Prostate gland (tissue), 2 donors: ENCODE measurements at regions not wholly inside any gene's neighbourhood (a gene's known extent, or its start where the extent isn't known, plus 50 kb on each side); places are given as distances from the start of the nearest gene placed in this dataset.

Experiments used
- DNase-seq: peaks from one replicate; pipeline ENCODE4 v3.0.0-alpha.2; 2019; ENCODE audit warnings: low spot score
- H3K27ac ChIP-seq, 2 donors: fragments of 200-600 bp; sonication (generic); 2 replicates each; pipeline ENCODE4 v1.5.1; 2017 to 2019
- H3K27me3 ChIP-seq: fragments of 200-600 bp; sonication (generic); replicated peaks from 2 replicates; pipeline ENCODE4 v1.5.1; 2019; ENCODE audit not compliant: insufficient read depth
- H3K36me3 ChIP-seq, 2 donors: fragments of 200-600 bp; sonication (generic); 1 replicate in 1 of 2; 2 replicates in 1 of 2; pipeline versions ENCODE4 v1.5.1 to v1.8.1; 2017 to 2019
- H3K4me1 ChIP-seq: fragments of 200-600 bp; sonication (generic); replicated peaks from 2 replicates; pipeline ENCODE4 v1.5.1; 2019
- H3K4me3 ChIP-seq, 2 donors: fragments of 200-600 bp; sonication (generic); 2 replicates each; pipeline ENCODE4 v1.5.1; 2017 to 2019
- H3K9me3 ChIP-seq: fragments of 200-600 bp; sonication (generic); 2 replicates; pipeline ENCODE4 v1.5.1; 2017
- CTCF ChIP-seq, 4 experiments: fragments of 200-600 bp in 2 of 4; fragments of 450-650 bp in 2 of 4; sonication (generic) in 2 of 4; IDR thresholded peaks; 1 replicate in 3 of 4; 2 replicates in 1 of 4; pipeline ENCODE4 v1.5.1; 2016 to 2019; ENCODE audit warnings: antibody characterized with exemption in 4 of 4, mild to moderate bottlenecking in 2 of 4, moderate library complexity in 2 of 4
- POLR2A ChIP-seq: fragments of 450-650 bp; IDR thresholded peaks from one replicate; pipeline ENCODE4 v1.6.1; 2016; ENCODE audit warnings: antibody characterized with exemption, mild to moderate bottlenecking
- POLR2AphosphoS5 ChIP-seq: sonication (generic); formaldehyde crosslinking; IDR thresholded peaks from one replicate; pipeline ENCODE4 v1.6.1; 2017; ENCODE audit warnings: antibody characterized with exemption
- WGBS: methylation state at CpG from one replicate; pipeline ENCODE4 v1.1.5; 2018; 5-methylcytosine and 5-hydroxymethylcytosine counted together
- intact Hi-C: fragments of 100-400 bp; cut with DNase I; formaldehyde crosslinking; loops from one replicate; pipeline ENCODE4 v1.14.2; 2022

GRCh38 chr9:81394881-81395675 is 294.3 kb downstream of the TLE1 start:
- TF ChIP-seq POLR2AphosphoS5 (peak; percentile 3), POLR2A (no peak)
- DNase-seq = no peak
- intact Hi-C loops = loop anchor here (10.0 kb wide), 3 partner anchors 100 to 790 kb away; no protein-coding TSS in a partner anchor
- H3K4me1 ChIP-seq = no peaks in the 10 kb centered on the region
- no peaks in the 10 kb centered on the region for H3K36me3 ChIP-seq
- peak overlapping the region; percentile 57 to 70 for H3K27ac ChIP-seq
- no peaks in the 10 kb centered on the region for H3K27me3 ChIP-seq
- no peak overlapping the region for H3K4me3 ChIP-seq
- 29% methylated on average over 3 of the region's 3 CpGs for WGBS
- H3K9me3 ChIP-seq = no peaks in the 10 kb centered on the region

- Histone ChIP-seq H3K4me1 (no peaks in the 10 kb centered on the region), H3K27me3 (no peaks in the 10 kb centered on the region), H3K27ac (peak overlapping the region; percentile 57 to 70), H3K9me3 (no peaks in the 10 kb centered on the region), H3K36me3 (no peaks in the 10 kb centered on the region), H3K4me3 (no peak overlapping the region)
- DNase-seq = peak; percentile 46
- WGBS = 26% methylated on average over 6 of the region's 6 CpGs
- intact Hi-C loops = loop anchor here (10.0 kb wide), 3 partner anchors 101 to 789 kb away; no protein-coding TSS in a partner anchor
- TF ChIP-seq POLR2AphosphoS5 = peak; percentile 72
- no peak for TF ChIP-seq POLR2A
Measured at GRCh38 chr9:81393985-81394811, 295.1 kb downstream of the TLE1 start.

- WGBS = 94% methylated on average over 2 of the region's 2 CpGs
- intact Hi-C loops = loop anchor here (10.0 kb wide), 3 partner anchors 103 to 787 kb away; no protein-coding TSS in a partner anchor
- TF ChIP-seq POLR2A (no peak), POLR2AphosphoS5 (no peak), CTCF (IDR thresholded peaks at IDR 0.05) (no peak)
Measured at GRCh38 chr9:81391457-81391825, 297.9 kb downstream of the TLE1 start.

GRCh38 chr9:81390792-81391456 is 298.4 kb downstream of the TLE1 start:
- intact Hi-C loops = loop anchor here (10.0 kb wide), 3 partner anchors 104 to 786 kb away; no protein-coding TSS in a partner anchor
- H3K36me3 ChIP-seq = no peaks in the 10 kb centered on the region

More at GRCh38 chr9:81391457-81391825, 297.9 kb downstream of the TLE1 start:
- Histone ChIP-seq H3K4me3 (no peak overlapping the region), H3K27me3 (no peaks in the 10 kb centered on the region), H3K36me3 (no peaks in the 10 kb centered on the region), H3K9me3 (no peaks in the 10 kb centered on the region), H3K4me1 (no peaks in the 10 kb centered on the region), H3K27ac (no peak overlapping the region)
- no peak for DNase-seq

GRCh38 chr9:81389569-81389993 is 299.8 kb downstream of the TLE1 start:
- intact Hi-C loops = loop anchor here (5.0 kb wide), 1 partner anchor 298 kb away; the partner anchor contains the start of gene TLE1
- no peaks in the 10 kb centered on the region for H3K27me3 ChIP-seq
- H3K27ac ChIP-seq = no peak overlapping the region
- H3K36me3 ChIP-seq = no peaks in the 10 kb centered on the region
- H3K9me3 ChIP-seq = no peaks in the 10 kb centered on the region
- WGBS = 62% methylated on average over 6 of the region's 6 CpGs
- TF ChIP-seq POLR2A (no peak), POLR2AphosphoS5 (no peak), CTCF (IDR thresholded peaks at IDR 0.05) (no peak)
- H3K4me1 ChIP-seq = no peaks in the 10 kb centered on the region
- no peak for DNase-seq
- H3K4me3 ChIP-seq = no peak overlapping the region

More at GRCh38 chr9:81390792-81391456, 298.4 kb downstream of the TLE1 start:
- Histone ChIP-seq H3K9me3 (no peaks in the 10 kb centered on the region), H3K27ac (no peak overlapping the region), H3K27me3 (no peaks in the 10 kb centered on the region), H3K4me1 (no peaks in the 10 kb centered on the region), H3K4me3 (no peak overlapping the region)
- 55% methylated on average over 4 of the region's 4 CpGs for WGBS
- peak; percentile 47 for DNase-seq
- TF ChIP-seq POLR2AphosphoS5 (peak; percentile 48), POLR2A (no peak), CTCF (IDR thresholded peaks at IDR 0.05) (no peak)
